ENCODE measurements at regions not wholly inside any gene's neighbourhood (a gene's known extent, or its start where the extent isn't known, plus 50 kb on each side); places are given as distances from the start of the nearest gene placed in this dataset.

GRCh38 chr1:91135799-91136198 lies 114.0 kb upstream of the ZNF644 start:
- no peaks in the 10 kb centered on the region for H3K36me3 Mint-ChIP-seq
- peak overlapping the region; percentile 48 for H3K4me3 Mint-ChIP-seq
- ChIA-PET POLR2A (no interaction called here), CTCF (interaction anchor here (0.8 kb wide), 1 partner anchor 29 kb away, joined by 3 read pairs; no protein-coding TSS in a partner anchor)
- H3K9me3 Mint-ChIP-seq: peaks cover 4% of the 10 kb centered on the region; the same call in 1 of the 2 replicates
- 0 out of 2 replicates have a peak, but pooled peaks cover 3% of the 10 kb centered on the region for H3K27me3 Mint-ChIP-seq (ENCODE audit: low read depth)
- no peak for DNase-seq (ENCODE audit: low spot score)
- TF ChIP-seq PRDM15 (CRISPR knock-in tag; IDR thresholded peaks at IDR 0.05): peak; percentile 67
- no peak for TF ChIP-seq ZNF512 (CRISPR knock-in tag; IDR thresholded peaks at IDR 0.05; ENCODE audit: borderline replicate concordance)
- TF ChIP-seq SP1 (CRISPR knock-in tag; conservative IDR thresholded peaks at IDR 0.05): no peak
- TF ChIP-seq CREM (CRISPR knock-in tag; IDR thresholded peaks at IDR 0.05): no peak
- peak; percentile 76 for TF ChIP-seq NFYB (CRISPR knock-in tag; conservative IDR thresholded peaks at IDR 0.05; ENCODE audit: low read depth)
- no peak for TF ChIP-seq HMGXB4 (CRISPR knock-in tag; IDR thresholded peaks at IDR 0.05)
- TF ChIP-seq ZSCAN18 (CRISPR knock-in tag; IDR thresholded peaks at IDR 0.05): no peak
- TF ChIP-seq USF1 (CRISPR knock-in tag; IDR thresholded peaks at IDR 0.05): no peak
- TF ChIP-seq ESRRA (CRISPR knock-in tag; IDR thresholded peaks at IDR 0.05; ENCODE audit: borderline replicate concordance): no peak
- no peak for TF ChIP-seq NR1H2 (CRISPR knock-in tag; IDR thresholded peaks at IDR 0.05)
- no peak for TF ChIP-seq FOXK1 (CRISPR knock-in tag; IDR thresholded peaks at IDR 0.05)
- no peak for TF ChIP-seq MYBL2 (CRISPR knock-in tag; IDR thresholded peaks at IDR 0.05)
- TF ChIP-seq ATF3 (CRISPR knock-in tag; conservative IDR thresholded peaks at IDR 0.05): no peak
- H3K27ac Mint-ChIP-seq: no peak overlapping the region
- peaks cover 38% of the 10 kb centered on the region for H3K4me1 Mint-ChIP-seq
- ATAC-seq: peak; percentile 75

- Mint-ChIP-seq H3K9me3 (peaks cover 4% of the 10 kb centered on the region; the same call in 1 of the 2 replicates), H3K36me3 (no peaks in the 10 kb centered on the region), H3K27ac (no peak overlapping the region), H3K27me3 (ENCODE audit: low read depth) (0 out of 2 replicates have a peak, but pooled peaks cover 3% of the 10 kb centered on the region), H3K4me1 (peaks cover 25% of the 10 kb centered on the region), H3K4me3 (no peak overlapping the region)
- CTCF ChIA-PET: no interaction called here
- no peak for DNase-seq (ENCODE audit: low spot score)
- POLR2A ChIA-PET: no interaction called here
- TF ChIP-seq RELA (CRISPR knock-in tag; IDR thresholded peaks at IDR 0.05; ENCODE audit: borderline replicate concordance): no peak
- no peak for TF ChIP-seq IRF1 (CRISPR knock-in tag; IDR thresholded peaks at IDR 0.05)
- TF ChIP-seq MYBL2 (CRISPR knock-in tag; IDR thresholded peaks at IDR 0.05): no peak
- no peak for TF ChIP-seq TEAD4 (CRISPR knock-in tag; IDR thresholded peaks at IDR 0.05)
- no peak for TF ChIP-seq ZNF425 (CRISPR knock-in tag; conservative IDR thresholded peaks at IDR 0.05)
- TF ChIP-seq JAZF1 (CRISPR knock-in tag; IDR thresholded peaks at IDR 0.05): no peak
- no peak for TF ChIP-seq JUN (CRISPR knock-in tag; IDR thresholded peaks at IDR 0.05)
- TF ChIP-seq NR2C2 (CRISPR knock-in tag; IDR thresholded peaks at IDR 0.05): no peak
- no peak for TF ChIP-seq CREB1 (CRISPR knock-in tag; IDR thresholded peaks at IDR 0.05)
- TF ChIP-seq PRRX2 (CRISPR knock-in tag; IDR thresholded peaks at IDR 0.05): no peak
- no peak for TF ChIP-seq CREM (CRISPR knock-in tag; IDR thresholded peaks at IDR 0.05)
- no peak for ATAC-seq
These were observed 111.4 kb upstream of the ZNF644 start for GRCh38 chr1:91133248-91133647.
